Stimulated activated CD4-positive, alpha-beta T cell treated with anti-CD3 and anti-CD28 coated beads, Interleukin-4, amount 100 ng/mL, for 48 hours (primary cell): ENCODE measurements at regions not wholly inside any gene's neighbourhood (a gene's known extent, or its start where the extent isn't known, plus 50 kb on each side); places are given as distances from the start of the nearest gene placed in this dataset.
"Not testable (repeated sequence)": the region's sequence is repeated elsewhere in the genome, so short reads cannot be mapped to it uniquely, and the experiment has no call there.

Source experiments
- DNase-seq, 2 donors: peaks; one replicate each; pipeline ENCODE4 v3.0.0-alpha.2; 2020; ENCODE audit warnings: low read depth in 2 of 2

- DNase-seq, result no peak
Observed at GRCh38 chr16:65384441-65384840, 262.6 kb upstream of the CDH11 start.

DNA sequence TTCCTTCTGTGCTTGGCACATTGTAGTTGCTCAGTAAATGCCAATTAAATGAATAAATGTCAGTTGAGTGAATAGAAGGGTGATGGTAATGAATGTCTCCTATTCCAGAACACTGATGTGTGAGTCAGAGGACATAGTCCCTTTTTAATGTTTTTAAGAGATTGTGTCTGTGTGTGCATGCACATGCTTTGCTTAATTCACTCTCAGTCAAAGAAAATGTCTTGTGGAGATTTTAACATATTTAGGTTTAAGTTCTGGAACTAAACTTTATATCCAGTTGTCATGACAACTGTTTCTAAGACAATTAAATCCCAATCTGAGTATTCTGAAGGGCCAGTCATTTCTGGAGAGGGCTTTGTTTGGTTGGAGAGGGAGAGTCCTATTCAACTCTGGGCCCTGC lies 255.3 kb upstream of the CDH11 start:
- DNase-seq, result no peak

GRCh38 chr16:65376601-65377000 lies 254.7 kb upstream of the CDH11 start:
- DNase-seq, result no peak

GRCh38 chr16:65375651-65376050 lies 253.8 kb upstream of the CDH11 start:
- no peak for DNase-seq

- DNase-seq, result no peak
Observed at GRCh38 chr16:65373097-65373496, 251.2 kb upstream of the CDH11 start.

DNA sequence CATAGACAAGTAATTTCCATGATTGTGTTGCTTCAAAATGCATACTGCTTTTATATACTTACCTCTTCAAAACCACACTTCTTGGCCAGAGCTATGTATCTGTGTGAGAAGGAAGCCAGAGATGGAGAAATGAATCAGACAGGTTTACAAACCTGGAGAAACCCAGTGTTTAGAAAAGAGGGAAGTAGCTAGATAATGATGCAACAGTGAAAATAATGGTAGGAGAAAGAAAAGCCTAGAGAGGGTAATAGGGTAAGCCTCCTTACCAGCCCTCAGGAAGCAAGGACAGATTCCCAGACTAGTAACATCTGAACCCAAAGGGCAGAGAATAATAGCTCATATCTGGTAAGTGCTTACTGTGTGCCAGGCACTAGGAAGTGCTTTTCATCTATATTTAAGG lies 250.3 kb upstream of the CDH11 start:
- no peak for DNase-seq

GRCh38 chr16:65365732-65366715 lies 244.2 kb upstream of the CDH11 start:
- DNase-seq, result no peak

DNA sequence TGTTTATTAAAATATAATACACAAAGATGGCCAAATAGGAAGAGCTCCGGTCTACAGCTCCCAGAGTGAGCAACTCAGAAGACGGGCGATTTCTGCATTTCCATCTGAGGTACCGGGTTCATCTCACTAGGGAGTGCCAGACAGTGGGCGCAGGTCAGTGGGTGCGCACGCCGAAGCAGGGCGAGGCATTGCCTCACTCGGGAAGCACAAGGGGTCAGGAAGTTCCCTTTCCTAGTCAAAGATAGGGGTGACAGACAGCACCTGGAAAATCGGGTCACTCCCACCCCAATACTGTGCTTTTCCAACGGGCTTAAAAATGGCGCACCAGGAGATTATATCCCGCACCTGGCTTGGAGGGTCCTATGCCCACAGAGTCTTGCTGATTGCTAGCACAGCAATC lies 234.9 kb upstream of the CDH11 start:
- not testable (repeated sequence) for DNase-seq

GRCh38 chr16:65355706-65356105 lies 233.8 kb upstream of the CDH11 start:
- no peak for DNase-seq

- no peak for DNase-seq
Observed at GRCh38 chr16:65353183-65353582, 231.3 kb upstream of the CDH11 start.

- no peak for DNase-seq
Observed at GRCh38 chr16:65349626-65350025, 227.8 kb upstream of the CDH11 start.

GRCh38 chr16:65343556-65343955 lies 221.7 kb upstream of the CDH11 start:
- DNase-seq, result no peak

DNA sequence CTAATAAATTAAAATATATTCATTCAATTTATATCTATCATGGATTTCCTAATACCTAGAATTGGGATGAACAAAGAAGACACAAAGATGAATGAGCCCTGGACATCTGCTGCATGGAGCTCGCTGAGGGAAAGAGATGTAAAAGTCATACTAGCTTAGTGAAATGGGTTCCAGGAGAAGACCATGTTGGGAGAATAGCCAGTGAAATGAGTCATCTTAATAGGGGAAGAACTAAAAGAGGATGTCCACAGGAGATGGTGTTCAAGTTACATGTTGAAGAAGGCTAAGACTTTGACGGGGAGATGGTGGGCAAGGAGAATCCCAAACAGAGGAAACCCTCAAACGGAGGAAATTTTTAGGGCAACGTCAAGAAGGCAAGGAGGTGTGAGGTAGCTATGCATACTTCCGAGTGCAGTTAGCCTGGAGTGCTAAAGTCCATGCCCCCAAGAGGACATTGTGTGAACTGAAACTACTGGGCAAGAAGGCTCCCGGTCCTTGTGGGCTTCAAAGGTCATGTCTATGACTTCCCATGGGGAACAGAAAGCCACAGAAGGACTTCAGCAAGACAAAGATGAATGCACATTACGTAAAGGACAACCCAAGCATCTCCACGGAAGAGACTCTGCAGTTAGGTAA lies 220.5 kb upstream of the CDH11 start:
- no peak for DNase-seq

- DNase-seq, result no peak
Observed at GRCh38 chr16:65339062-65339461, 217.2 kb upstream of the CDH11 start.

- DNase-seq, result no peak
Observed at GRCh38 chr16:65336160-65336559, 214.3 kb upstream of the CDH11 start.

- no peak for DNase-seq
Observed at GRCh38 chr16:65334081-65334480, 212.2 kb upstream of the CDH11 start.

GRCh38 chr16:65333283-65333682 lies 211.4 kb upstream of the CDH11 start:
- no peak for DNase-seq

GRCh38 chr16:65327346-65327745 lies 205.5 kb upstream of the CDH11 start:
- DNase-seq, result no peak

- no peak for DNase-seq
Observed at GRCh38 chr16:65323655-65324237, 201.9 kb upstream of the CDH11 start.

DNA sequence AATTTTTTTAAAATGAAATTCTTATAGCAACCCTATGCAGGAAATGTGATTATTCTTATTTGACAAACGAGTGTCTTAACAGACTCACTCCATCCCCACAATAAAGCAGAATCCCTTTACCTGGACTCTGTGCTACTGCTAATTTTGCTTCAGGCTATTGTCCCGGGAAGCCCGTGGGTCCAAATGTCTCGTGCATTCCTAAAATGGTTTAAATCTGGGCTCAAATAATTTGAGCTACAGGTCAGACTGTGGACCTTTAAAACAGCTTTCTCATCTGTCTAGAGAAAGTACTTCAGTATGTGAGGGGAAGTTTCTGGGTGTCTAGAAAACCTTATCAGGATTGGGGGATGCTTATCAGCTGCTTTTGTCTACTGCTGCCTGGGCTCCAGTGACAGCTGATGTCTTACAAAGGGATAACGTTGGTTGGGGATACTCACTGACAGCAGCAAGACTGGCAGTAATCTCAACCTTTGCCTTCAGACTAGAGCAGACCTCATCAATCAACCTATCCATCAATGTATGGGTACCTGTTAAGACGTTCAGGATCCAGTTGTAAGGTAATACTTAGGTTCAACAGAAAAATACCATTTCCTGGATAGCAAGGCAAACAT lies 197.9 kb upstream of the CDH11 start:
- no peak for DNase-seq

GRCh38 chr16:65318590-65319257 lies 196.9 kb upstream of the CDH11 start:
- DNase-seq, result no peak

- no peak for DNase-seq
Observed at GRCh38 chr16:65318138-65318537, 196.3 kb upstream of the CDH11 start.
